ENCODE measurements at regions not wholly inside any gene's neighbourhood (a gene's known extent, or its start where the extent isn't known, plus 50 kb on each side); places are given as distances from the start of the nearest gene placed in this dataset.

DNA sequence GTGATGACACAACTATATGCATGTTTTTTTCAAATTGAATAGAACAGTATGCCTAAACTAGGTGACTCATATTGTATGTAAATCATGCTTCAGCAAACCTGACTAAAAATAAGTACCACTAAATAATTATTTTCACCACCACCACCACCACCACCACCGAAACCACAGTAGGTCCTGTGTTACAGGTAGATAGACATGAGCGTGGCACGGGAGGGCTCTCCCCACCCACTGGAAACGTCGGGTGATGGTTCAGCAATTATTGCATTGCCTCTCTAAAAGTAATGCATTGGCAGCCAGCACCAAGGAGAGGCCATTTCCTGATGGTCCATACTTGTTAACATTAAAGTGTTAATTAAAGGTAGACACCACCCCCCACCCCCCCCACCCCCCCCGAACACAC is 297.0 kb upstream of the NCAM2 start:
- TF ChIP-seq, protein P1, sequence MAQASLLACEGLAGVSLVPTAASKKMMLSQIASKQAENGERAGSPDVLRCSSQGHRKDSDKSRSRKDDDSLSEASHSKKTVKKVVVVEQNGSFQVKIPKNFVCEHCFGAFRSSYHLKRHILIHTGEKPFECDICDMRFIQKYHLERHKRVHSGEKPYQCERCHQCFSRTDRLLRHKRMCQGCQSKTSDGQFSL (CRISPR knock-in tag; IDR thresholded peaks at IDR 0.05) = no peak
- TF ChIP-seq, protein P1 (tag; IDR thresholded peaks at IDR 0.05) = no peak
- TF ChIP-seq RUNX1 (IDR thresholded peaks at IDR 0.05; ENCODE audit: low read depth) = no peak
- no peak for TF ChIP-seq ZNF184 (CRISPR knock-in tag; IDR thresholded peaks at IDR 0.05)
- in situ Hi-C loops (cut with MboI) = no loop called here
- 8% methylated on average over 5 of the region's 6 CpGs for WGBS (ENCODE audit: insufficient coverage, low coverage, missing lambda C conversion rate)
- Histone ChIP-seq H3K4me3 (no peak overlapping the region), H3K9me1 (ENCODE audit: control insufficient read depth, insufficient read depth, low read length) (no peaks in the 10 kb centered on the region), H3K79me2 (ENCODE audit: control insufficient read depth, insufficient read depth, low read length) (no peaks in the 10 kb centered on the region), H2AFZ (ENCODE audit: low read depth, low read length) (no peak overlapping the region), H4K20me1 (replicated peaks; ENCODE audit: control insufficient read depth, insufficient read depth, low read length) (no peaks in the 10 kb centered on the region), H3K36me3 (ENCODE audit: control insufficient read depth, insufficient read depth, low read length) (no peaks in the 10 kb centered on the region), H3K9ac (ENCODE audit: insufficient read depth in 1 of 2, low read depth in 2 of 2, low read length in 2 of 2) (no peak overlapping the region), H3K27me3 (ENCODE audit: control insufficient read depth in 2 of 2, insufficient read depth in 2 of 2, low read length in 2 of 2) (no peaks in the 10 kb centered on the region), H3K9me3 (replicated peaks; ENCODE audit: control insufficient read depth, insufficient read depth, low read depth, low read length) (0 out of 2 replicates have a peak, but pooled peaks cover 2% of the 10 kb centered on the region), H3K4me1 (replicated peaks in 1 of 2; ENCODE audit: control insufficient read depth in 2 of 2, insufficient read depth in 2 of 2, low read length in 2 of 2) (no peaks in the 10 kb centered on the region), H3K4me2 (ENCODE audit: insufficient read depth, low read length) (no peak overlapping the region), H3K27ac (ENCODE audit: extremely low read depth, low read depth, low read length) (no peak overlapping the region)
- ATAC-seq = no peak
- intact Hi-C loops (cut with micrococcal nuclease) = no loop called here
- no peak for DNase-seq (ENCODE audit: extremely low read depth in 1 of 4, low spot score in 3 of 4)
- ChIA-PET POLR2A (no interaction called here), CTCF (ENCODE audit: low intra/inter-chr PET ratio) (no interaction called here)
- FAIRE-seq = no peak
- BruUV-seq (replicated peaks) = no TSS peak

DNA sequence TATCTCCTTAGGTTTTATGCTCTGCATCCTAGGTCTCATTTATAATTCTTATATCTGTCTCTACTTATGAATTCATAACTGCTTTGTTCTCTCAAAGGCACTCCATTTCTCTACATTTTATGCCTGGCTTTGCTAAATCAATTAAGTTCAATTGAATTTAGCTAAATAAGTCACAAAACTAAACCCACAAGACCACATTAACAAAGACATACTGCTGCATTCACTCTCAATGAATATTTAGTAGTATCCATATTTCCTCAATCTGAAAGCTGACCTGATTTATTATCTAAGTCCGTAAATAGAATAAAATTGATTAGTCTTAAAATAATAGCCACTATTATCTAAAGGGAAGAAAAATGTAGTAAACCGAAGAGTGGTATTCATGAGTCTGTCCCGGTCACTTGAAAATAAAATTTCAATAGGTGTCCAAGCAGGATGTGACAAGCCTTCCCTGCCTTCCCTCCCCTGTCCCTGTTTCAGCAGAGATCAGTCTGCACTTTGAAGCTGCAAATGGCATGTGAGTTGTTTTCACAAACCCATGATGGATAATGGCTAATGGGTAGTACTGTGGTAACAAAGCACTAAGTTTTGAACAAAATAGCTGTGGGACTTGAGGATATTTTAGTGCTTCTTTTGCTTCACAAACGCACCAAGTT is 295.0 kb upstream of the NCAM2 start:
- BruUV-seq (replicated peaks) = no TSS peak
- POLR2A ChIA-PET = no interaction called here
- FAIRE-seq = no peak
- CTCF ChIA-PET (ENCODE audit: low intra/inter-chr PET ratio) = no interaction called here
- Histone ChIP-seq H3K4me3 (no peak overlapping the region), H3K36me3 (ENCODE audit: control insufficient read depth, insufficient read depth, low read length) (no peaks in the 10 kb centered on the region), H3K27ac (ENCODE audit: extremely low read depth, low read depth, low read length) (no peak overlapping the region), H3K79me2 (ENCODE audit: control insufficient read depth, insufficient read depth, low read length) (no peaks in the 10 kb centered on the region), H4K20me1 (replicated peaks; ENCODE audit: control insufficient read depth, insufficient read depth, low read length) (no peaks in the 10 kb centered on the region), H3K4me1 (replicated peaks in 1 of 2; ENCODE audit: control insufficient read depth in 2 of 2, insufficient read depth in 2 of 2, low read length in 2 of 2) (no peaks in the 10 kb centered on the region), H3K9me1 (ENCODE audit: control insufficient read depth, insufficient read depth, low read length) (no peaks in the 10 kb centered on the region), H3K27me3 (ENCODE audit: control insufficient read depth in 2 of 2, insufficient read depth in 2 of 2, low read length in 2 of 2) (no peaks in the 10 kb centered on the region), H3K4me2 (ENCODE audit: insufficient read depth, low read length) (no peak overlapping the region), H3K9ac (ENCODE audit: insufficient read depth in 1 of 2, low read depth in 2 of 2, low read length in 2 of 2) (no peak overlapping the region), H2AFZ (ENCODE audit: low read depth, low read length) (no peak overlapping the region), H3K9me3 (replicated peaks; ENCODE audit: control insufficient read depth, insufficient read depth, low read depth, low read length) (0 out of 2 replicates have a peak, but pooled peaks cover 2% of the 10 kb centered on the region)
- intact Hi-C loops (cut with micrococcal nuclease) = no loop called here
- WGBS (ENCODE audit: insufficient coverage, low coverage, missing lambda C conversion rate) = 13% methylated on average over 4 of the region's 4 CpGs
- in situ Hi-C loops (cut with MboI) = no loop called here
- ATAC-seq = no peak
- DNase-seq (ENCODE audit: extremely low read depth in 1 of 4, low spot score in 3 of 4) = no peak
- no peak for TF ChIP-seq ZZZ3 (IDR thresholded peaks at IDR 0.05)
- TF ChIP-seq, protein P2, sequence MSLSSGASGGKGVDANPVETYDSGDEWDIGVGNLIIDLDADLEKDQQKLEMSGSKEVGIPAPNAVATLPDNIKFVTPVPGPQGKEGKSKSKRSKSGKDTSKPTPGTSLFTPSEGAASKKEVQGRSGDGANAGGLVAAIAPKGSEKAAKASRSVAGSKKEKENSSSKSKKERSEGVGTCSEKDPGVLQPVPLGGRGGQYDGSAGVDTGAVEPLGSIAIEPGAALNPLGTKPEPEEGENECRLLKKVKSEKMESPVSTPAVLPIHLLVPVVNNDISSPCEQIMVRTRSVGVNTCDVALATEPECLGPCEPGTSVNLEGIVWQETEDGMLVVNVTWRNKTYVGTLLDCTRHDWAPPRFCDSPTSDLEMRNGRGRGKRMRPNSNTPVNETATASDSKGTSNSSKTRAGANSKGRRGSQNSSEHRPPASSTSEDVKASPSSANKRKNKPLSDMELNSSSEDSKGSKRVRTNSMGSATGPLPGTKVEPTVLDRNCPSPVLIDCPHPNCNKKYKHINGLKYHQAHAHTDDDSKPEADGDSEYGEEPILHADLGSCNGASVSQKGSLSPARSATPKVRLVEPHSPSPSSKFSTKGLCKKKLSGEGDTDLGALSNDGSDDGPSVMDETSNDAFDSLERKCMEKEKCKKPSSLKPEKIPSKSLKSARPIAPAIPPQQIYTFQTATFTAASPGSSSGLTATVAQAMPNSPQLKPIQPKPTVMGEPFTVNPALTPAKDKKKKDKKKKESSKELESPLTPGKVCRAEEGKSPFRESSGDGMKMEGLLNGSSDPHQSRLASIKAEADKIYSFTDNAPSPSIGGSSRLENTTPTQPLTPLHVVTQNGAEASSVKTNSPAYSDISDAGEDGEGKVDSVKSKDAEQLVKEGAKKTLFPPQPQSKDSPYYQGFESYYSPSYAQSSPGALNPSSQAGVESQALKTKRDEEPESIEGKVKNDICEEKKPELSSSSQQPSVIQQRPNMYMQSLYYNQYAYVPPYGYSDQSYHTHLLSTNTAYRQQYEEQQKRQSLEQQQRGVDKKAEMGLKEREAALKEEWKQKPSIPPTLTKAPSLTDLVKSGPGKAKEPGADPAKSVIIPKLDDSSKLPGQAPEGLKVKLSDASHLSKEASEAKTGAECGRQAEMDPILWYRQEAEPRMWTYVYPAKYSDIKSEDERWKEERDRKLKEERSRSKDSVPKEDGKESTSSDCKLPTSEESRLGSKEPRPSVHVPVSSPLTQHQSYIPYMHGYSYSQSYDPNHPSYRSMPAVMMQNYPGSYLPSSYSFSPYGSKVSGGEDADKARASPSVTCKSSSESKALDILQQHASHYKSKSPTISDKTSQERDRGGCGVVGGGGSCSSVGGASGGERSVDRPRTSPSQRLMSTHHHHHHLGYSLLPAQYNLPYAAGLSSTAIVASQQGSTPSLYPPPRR (CRISPR knock-in tag; IDR thresholded peaks at IDR 0.05; ENCODE audit: borderline replicate concordance) = no peak
- TF ChIP-seq ADNP (tag; IDR thresholded peaks at IDR 0.05) = no peak
- TF ChIP-seq HEY1 (CRISPR knock-in tag; IDR thresholded peaks at IDR 0.05; ENCODE audit: borderline replicate concordance) = no peak
- TF ChIP-seq ZNF253 (CRISPR knock-in tag; conservative IDR thresholded peaks at IDR 0.05) = no peak
- TF ChIP-seq TCFL5 (CRISPR knock-in tag; conservative IDR thresholded peaks at IDR 0.05) = no peak
- TF ChIP-seq CTBP1 (IDR thresholded peaks at IDR 0.05; ENCODE audit: borderline replicate concordance) = no peak

Measured in K562 (cell line).